ENCODE measurements at regions not wholly inside any gene's neighbourhood (a gene's known extent, or its start where the extent isn't known, plus 50 kb on each side); places are given as distances from the start of the nearest gene placed in this dataset.

DNA sequence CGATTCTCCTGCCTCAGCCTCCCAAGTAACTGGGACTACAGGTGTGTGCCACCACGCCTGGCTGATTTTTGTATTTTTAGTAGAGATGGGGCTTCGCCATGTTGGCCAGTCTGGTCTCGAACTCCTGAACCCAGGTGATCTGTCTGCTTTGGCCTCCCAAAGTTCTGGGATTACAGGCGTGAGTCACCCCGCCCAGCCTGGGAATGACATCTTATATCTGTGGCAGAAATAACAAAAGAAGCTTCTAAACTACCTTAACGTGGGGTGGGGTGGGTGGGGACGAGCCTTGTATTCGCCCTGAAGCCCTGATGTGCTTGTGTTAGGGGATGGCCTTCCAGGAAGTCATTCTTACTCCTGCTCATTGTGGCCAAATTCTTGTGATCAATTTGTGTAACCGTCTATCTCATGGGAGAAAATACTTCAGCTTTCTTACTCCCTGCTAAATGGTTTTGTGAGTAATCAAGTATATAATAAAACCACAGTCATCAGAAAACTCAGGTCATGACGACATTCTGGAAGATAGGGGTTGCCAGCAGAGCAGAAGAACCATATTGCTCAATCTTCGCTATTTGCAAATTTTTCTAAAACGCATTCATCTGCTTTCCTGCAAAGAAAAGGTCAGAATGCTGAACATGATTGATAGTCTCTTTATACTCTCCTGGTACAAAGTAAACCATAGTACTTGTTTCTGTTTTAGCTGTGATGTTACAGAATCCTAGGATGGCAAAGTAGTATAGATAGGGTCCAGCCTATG is 63.2 kb downstream of the DIRAS3 start:
- TF ChIP-seq, protein P1, sequence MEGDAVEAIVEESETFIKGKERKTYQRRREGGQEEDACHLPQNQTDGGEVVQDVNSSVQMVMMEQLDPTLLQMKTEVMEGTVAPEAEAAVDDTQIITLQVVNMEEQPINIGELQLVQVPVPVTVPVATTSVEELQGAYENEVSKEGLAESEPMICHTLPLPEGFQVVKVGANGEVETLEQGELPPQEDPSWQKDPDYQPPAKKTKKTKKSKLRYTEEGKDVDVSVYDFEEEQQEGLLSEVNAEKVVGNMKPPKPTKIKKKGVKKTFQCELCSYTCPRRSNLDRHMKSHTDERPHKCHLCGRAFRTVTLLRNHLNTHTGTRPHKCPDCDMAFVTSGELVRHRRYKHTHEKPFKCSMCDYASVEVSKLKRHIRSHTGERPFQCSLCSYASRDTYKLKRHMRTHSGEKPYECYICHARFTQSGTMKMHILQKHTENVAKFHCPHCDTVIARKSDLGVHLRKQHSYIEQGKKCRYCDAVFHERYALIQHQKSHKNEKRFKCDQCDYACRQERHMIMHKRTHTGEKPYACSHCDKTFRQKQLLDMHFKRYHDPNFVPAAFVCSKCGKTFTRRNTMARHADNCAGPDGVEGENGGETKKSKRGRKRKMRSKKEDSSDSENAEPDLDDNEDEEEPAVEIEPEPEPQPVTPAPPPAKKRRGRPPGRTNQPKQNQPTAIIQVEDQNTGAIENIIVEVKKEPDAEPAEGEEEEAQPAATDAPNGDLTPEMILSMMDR (IDR thresholded peaks at IDR 0.05; ENCODE audit: poor library complexity), result no peak
- TF ChIP-seq EZH2phosphoT487 (IDR thresholded peaks at IDR 0.05; ENCODE audit: low read depth, severe bottlenecking, unreplicated experiment) (no peak), EZH2 (IDR thresholded peaks at IDR 0.05; ENCODE audit: borderline replicate concordance) (no peak)
